Vagina (tissue), 2 donors: ENCODE measurements at regions not wholly inside any gene's neighbourhood (a gene's known extent, or its start where the extent isn't known, plus 50 kb on each side); places are given as distances from the start of the nearest gene placed in this dataset.

Experiments used
- DNase-seq, 2 donors: peaks; one replicate each; pipeline ENCODE4 v3.0.0-alpha.2; 2017; ENCODE audit errors: extremely low spot score in 2 of 2
- H3K27ac ChIP-seq: fragments of 200-600 bp; sonication (generic); one replicate; pipeline ENCODE4 v1.5.1; 2019
- H3K27me3 ChIP-seq: fragments of 200-600 bp; sonication (generic); one replicate; pipeline ENCODE4 v1.5.1; 2019
- H3K36me3 ChIP-seq, 2 donors: fragments of 200-600 bp; sonication (generic); one replicate each; pipeline ENCODE4 v1.5.1; 2017 to 2019
- H3K4me1 ChIP-seq: fragments of 200-600 bp; sonication (generic); one replicate; pipeline ENCODE4 v1.5.1; 2019
- H3K4me3 ChIP-seq, 2 donors: fragments of 200-600 bp; sonication (generic); 1 replicate in 1 of 2; 2 replicates in 1 of 2; pipeline ENCODE4 v1.5.1; 2016 to 2019
- H3K9me3 ChIP-seq: fragments of 200-600 bp; sonication (generic); one replicate; pipeline ENCODE4 v1.5.1; 2019
- POLR2A ChIP-seq, 2 donors: fragments of 450-650 bp; IDR thresholded peaks; one replicate each; pipeline ENCODE4 v1.6.1; 2017; ENCODE audit warnings: antibody characterized with exemption in 2 of 2, mild to moderate bottlenecking in 2 of 2, moderate library complexity in 2 of 2
- POLR2AphosphoS5 ChIP-seq, 2 donors: sonication (generic); formaldehyde crosslinking; IDR thresholded peaks; one replicate each; pipeline ENCODE4 v1.9.0; 2017; ENCODE audit warnings: antibody characterized with exemption in 2 of 2, mild to moderate bottlenecking in 2 of 2, low read depth in 1 of 2; ENCODE audit not compliant: insufficient read depth in 1 of 2
- intact Hi-C: fragments of 100-400 bp; cut with DNase I; formaldehyde crosslinking; loops from one replicate; pipeline ENCODE4 v1.15.1; 2023
- TF ChIP-seq, protein P1 (sequence below), 3 experiments: fragments of 450-650 bp in 2 of 3; fragments of 200-600 bp in 1 of 3; sonication (generic) in 1 of 3; IDR thresholded peaks; one replicate each; pipeline ENCODE4 v1.5.1; 2017 to 2019; ENCODE audit warnings: antibody characterized with exemption in 3 of 3, mild to moderate bottlenecking in 2 of 3, moderate library complexity in 2 of 3

DNA sequence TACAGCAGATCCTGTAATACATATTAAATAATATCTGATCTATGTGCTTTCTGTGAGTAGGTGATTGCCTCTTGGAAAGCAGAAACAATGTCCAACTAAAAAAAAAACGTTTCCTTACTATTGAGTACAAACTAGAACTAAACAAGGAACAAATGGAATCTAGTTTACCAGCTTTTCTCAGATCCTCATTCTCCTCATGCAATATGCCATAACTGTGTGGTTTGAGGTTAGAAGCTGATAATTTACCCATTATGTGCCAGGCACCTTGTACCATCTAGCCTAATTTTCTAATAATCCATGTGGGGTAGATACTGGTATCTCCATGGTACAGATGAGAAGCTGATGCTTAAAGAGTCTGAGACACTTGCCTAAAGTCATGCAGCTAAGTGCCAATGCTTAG lies 154.7 kb downstream of the PTGER3 start:
- no peaks in the 10 kb centered on the region for H3K9me3 ChIP-seq
- H3K27ac ChIP-seq = no peak overlapping the region
- no peaks in the 10 kb centered on the region for H3K36me3 ChIP-seq
- no peak overlapping the region for H3K4me3 ChIP-seq
- TF ChIP-seq POLR2A (IDR thresholded peaks at IDR 0.05) = no peak
- TF ChIP-seq, protein P1, sequence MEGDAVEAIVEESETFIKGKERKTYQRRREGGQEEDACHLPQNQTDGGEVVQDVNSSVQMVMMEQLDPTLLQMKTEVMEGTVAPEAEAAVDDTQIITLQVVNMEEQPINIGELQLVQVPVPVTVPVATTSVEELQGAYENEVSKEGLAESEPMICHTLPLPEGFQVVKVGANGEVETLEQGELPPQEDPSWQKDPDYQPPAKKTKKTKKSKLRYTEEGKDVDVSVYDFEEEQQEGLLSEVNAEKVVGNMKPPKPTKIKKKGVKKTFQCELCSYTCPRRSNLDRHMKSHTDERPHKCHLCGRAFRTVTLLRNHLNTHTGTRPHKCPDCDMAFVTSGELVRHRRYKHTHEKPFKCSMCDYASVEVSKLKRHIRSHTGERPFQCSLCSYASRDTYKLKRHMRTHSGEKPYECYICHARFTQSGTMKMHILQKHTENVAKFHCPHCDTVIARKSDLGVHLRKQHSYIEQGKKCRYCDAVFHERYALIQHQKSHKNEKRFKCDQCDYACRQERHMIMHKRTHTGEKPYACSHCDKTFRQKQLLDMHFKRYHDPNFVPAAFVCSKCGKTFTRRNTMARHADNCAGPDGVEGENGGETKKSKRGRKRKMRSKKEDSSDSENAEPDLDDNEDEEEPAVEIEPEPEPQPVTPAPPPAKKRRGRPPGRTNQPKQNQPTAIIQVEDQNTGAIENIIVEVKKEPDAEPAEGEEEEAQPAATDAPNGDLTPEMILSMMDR (IDR thresholded peaks at IDR 0.05) = no peak
- no peak for TF ChIP-seq POLR2AphosphoS5 (IDR thresholded peaks at IDR 0.05; ENCODE audit: insufficient read depth in 1 of 2, low read depth in 1 of 2)
- H3K4me1 ChIP-seq = no peaks in the 10 kb centered on the region
- intact Hi-C loops = no loop called here
- DNase-seq = no peak
- H3K27me3 ChIP-seq = no peaks in the 10 kb centered on the region

DNA sequence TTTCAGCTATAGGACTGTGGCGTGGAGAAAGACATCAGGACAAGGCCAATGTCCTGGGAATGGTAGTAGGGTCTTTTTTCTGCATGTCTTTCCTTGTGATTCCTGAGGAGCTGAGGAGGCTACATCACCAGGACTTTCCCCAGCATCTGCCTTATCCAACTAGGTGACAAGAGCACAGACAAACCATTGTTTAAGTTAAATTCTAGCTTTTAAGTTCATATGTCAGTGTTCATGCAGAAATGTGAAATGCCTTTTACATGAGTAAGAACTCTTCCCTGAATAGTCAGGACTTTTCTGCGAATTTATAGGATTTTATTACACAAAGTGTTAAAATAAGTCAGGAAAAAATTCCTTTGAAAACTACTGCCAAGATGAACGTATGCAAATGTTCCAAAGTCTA lies 154.2 kb downstream of the PTGER3 start:
- H3K4me1 ChIP-seq = no peaks in the 10 kb centered on the region
- intact Hi-C loops = no loop called here
- no peak for DNase-seq

DNA sequence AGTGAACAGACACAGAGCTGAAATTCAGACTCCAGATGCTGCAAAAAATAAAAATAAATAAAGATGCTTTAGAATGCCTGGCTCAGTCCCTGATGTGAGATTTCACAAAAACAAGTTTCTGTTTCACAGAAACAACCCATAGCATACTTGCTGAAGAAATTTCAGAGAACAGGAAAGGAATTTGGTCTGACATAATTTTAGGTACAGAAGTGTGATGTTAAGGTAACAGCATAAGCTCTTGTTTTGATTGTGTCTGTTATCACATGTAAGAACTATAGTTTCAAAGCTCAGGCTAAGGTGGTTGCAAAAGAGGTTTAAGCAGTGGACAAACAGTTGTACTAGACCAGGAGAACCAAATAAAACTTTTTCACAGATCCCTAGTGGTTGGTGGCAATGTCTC lies 152.1 kb downstream of the PTGER3 start:
- Histone ChIP-seq H3K27me3 (no peaks in the 10 kb centered on the region), H3K27ac (no peak overlapping the region), H3K36me3 (no peaks in the 10 kb centered on the region), H3K9me3 (no peaks in the 10 kb centered on the region), H3K4me3 (no peak overlapping the region), H3K4me1 (no peaks in the 10 kb centered on the region)
- intact Hi-C loops = no loop called here
- DNase-seq = no peak
- no peak for TF ChIP-seq POLR2AphosphoS5 (IDR thresholded peaks at IDR 0.05; ENCODE audit: insufficient read depth in 1 of 2, low read depth in 1 of 2)
- TF ChIP-seq, protein P1 (IDR thresholded peaks at IDR 0.05) = no peak
- TF ChIP-seq POLR2A (IDR thresholded peaks at IDR 0.05) = no peak

More for the DNA sequence above, 154.2 kb downstream of the PTGER3 start:
- Histone ChIP-seq H3K9me3 (no peaks in the 10 kb centered on the region), H3K27me3 (no peaks in the 10 kb centered on the region), H3K27ac (no peak overlapping the region), H3K4me3 (no peak overlapping the region), H3K36me3 (no peaks in the 10 kb centered on the region)
- no peak for TF ChIP-seq POLR2A (IDR thresholded peaks at IDR 0.05)
- TF ChIP-seq POLR2AphosphoS5 (IDR thresholded peaks at IDR 0.05; ENCODE audit: insufficient read depth in 1 of 2, low read depth in 1 of 2) = no peak
- TF ChIP-seq, protein P1 (IDR thresholded peaks at IDR 0.05) = no peak

DNA sequence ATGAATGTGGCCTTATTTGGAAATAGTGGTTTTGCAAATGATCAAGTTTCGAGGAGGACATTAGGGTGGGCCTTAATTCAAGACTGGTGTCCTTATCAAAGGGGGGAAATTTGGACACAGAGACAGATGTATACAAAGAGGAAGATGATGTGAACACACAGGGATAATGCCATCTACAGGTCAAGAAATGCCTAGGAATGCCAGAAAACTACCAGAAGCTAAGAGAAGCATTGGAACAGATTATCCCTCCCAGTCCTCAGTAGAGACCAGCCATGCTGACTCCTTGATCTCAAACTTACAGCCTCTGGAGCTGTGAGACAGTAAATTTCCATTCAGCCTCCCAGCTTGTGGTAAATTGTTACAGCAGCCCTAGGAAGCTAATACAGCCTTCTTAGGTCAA lies 151.4 kb downstream of the PTGER3 start:
- Histone ChIP-seq H3K4me3 (no peak overlapping the region), H3K27ac (no peak overlapping the region), H3K27me3 (no peaks in the 10 kb centered on the region), H3K9me3 (no peaks in the 10 kb centered on the region), H3K36me3 (no peaks in the 10 kb centered on the region), H3K4me1 (no peaks in the 10 kb centered on the region)
- TF ChIP-seq POLR2AphosphoS5 (IDR thresholded peaks at IDR 0.05; ENCODE audit: insufficient read depth in 1 of 2, low read depth in 1 of 2) (no peak), POLR2A (IDR thresholded peaks at IDR 0.05) (no peak)
- TF ChIP-seq, protein P1 (IDR thresholded peaks at IDR 0.05) = no peak
- intact Hi-C loops = no loop called here
- no peak for DNase-seq

DNA sequence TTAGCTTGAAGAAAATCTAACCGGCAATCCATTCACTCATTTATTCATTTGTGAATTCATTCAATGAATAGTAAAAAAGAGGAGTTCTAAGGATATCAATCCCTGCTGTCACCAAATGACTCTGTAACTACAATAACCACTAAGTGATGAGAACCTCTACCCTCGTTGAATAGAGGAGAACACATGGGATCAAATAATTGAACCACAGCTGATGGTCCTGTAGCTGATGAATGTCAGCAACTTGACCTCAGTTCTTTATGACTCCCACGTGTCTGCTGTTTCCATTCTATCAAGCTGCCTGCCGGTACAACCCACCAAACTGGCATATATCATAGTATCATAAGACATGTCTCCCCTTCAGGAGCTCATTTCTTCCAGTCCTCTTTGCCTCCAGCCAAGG lies 150.3 kb downstream of the PTGER3 start:
- Histone ChIP-seq H3K27ac (no peak overlapping the region), H3K4me3 (no peak overlapping the region), H3K4me1 (no peaks in the 10 kb centered on the region), H3K27me3 (no peaks in the 10 kb centered on the region), H3K36me3 (no peaks in the 10 kb centered on the region), H3K9me3 (no peaks in the 10 kb centered on the region)
- no peak for DNase-seq
- TF ChIP-seq POLR2A (IDR thresholded peaks at IDR 0.05) = no peak
- no peak for TF ChIP-seq POLR2AphosphoS5 (IDR thresholded peaks at IDR 0.05; ENCODE audit: insufficient read depth in 1 of 2, low read depth in 1 of 2)
- TF ChIP-seq, protein P1 (IDR thresholded peaks at IDR 0.05) = no peak
- intact Hi-C loops = no loop called here
